OCI-LY7 (cell line): ENCODE measurements at regions not wholly inside any gene's neighbourhood (a gene's known extent, or its start where the extent isn't known, plus 50 kb on each side); places are given as distances from the start of the nearest gene placed in this dataset.

Experiments
- BruUV-seq: library from RNA; stranded (reverse); fragments of 400-500 nt; replicated peaks from 2 replicates; lab custom pipeline; 2021; lab: Mats Ljungman, UMichigan
- CTCF ChIA-PET: fragments of 300-600 bp; sonication (Branson Sonifier 250); formaldehyde crosslinking; loops from one replicate; lab custom pipeline; 2022; ENCODE audit warnings: antibody characterized with exemption; ENCODE audit not compliant: unreplicated experiment; lab: Charles Lee
- POLR2A ChIA-PET: fragments of 300-600 bp; sonication (Branson Sonifier 250); formaldehyde crosslinking; loops from one replicate; lab custom pipeline; 2022; ENCODE audit warnings: antibody characterized with exemption; lab: Charles Lee
- DNase-seq: peaks from one replicate; pipeline ENCODE4 v3.0.0-alpha.2; 2015; ENCODE audit warnings: low spot score
- H2AFZ ChIP-seq: fragments of 200-600 bp; sonication (generic), shearing (Covaris generic); 2 replicates; pipeline ENCODE4 v1.6.1; 2014; ENCODE audit warnings: mild to moderate bottlenecking, antibody characterized with exemption, low read length, moderate library complexity
- H3K27ac ChIP-seq: fragments of 200-600 bp; sonication (generic); 2 replicates; pipeline ENCODE4 v1.5.1; 2014; ENCODE audit warnings: mixed run types, low read depth, mild to moderate bottlenecking, moderate library complexity, low read length, inconsistent platforms; ENCODE audit not compliant: poor library complexity, severe bottlenecking
- H3K36me3 ChIP-seq: fragments of 200-600 bp; sonication (generic); 2 replicates; pipeline ENCODE4 v1.6.1; 2014; ENCODE audit warnings: mild to moderate bottlenecking, antibody characterized with exemption, low read length, moderate library complexity, mixed read lengths; ENCODE audit not compliant: insufficient read depth
- H3K4me1 ChIP-seq: fragments of 200-600 bp; sonication (generic); 2 replicates; pipeline ENCODE4 v1.5.1; 2014; ENCODE audit warnings: mild to moderate bottlenecking, low read length; ENCODE audit not compliant: insufficient read depth, poor library complexity, severe bottlenecking
- H3K4me2 ChIP-seq: fragments of 200-600 bp; sonication (generic); 2 replicates; pipeline ENCODE4 v1.6.1; 2014; ENCODE audit warnings: mild to moderate bottlenecking, low read length
- H3K4me3 ChIP-seq: fragments of 200-600 bp; sonication (generic); 2 replicates; pipeline ENCODE4 v1.5.1; 2014; ENCODE audit warnings: mild to moderate bottlenecking, low read depth, low read length; ENCODE audit not compliant: poor library complexity, severe bottlenecking
- H3K79me2 ChIP-seq: fragments of 200-600 bp; sonication (generic); 2 replicates; pipeline ENCODE4 v1.6.1; 2016; ENCODE audit warnings: low read depth, mild to moderate bottlenecking, low read length, moderate library complexity, mixed read lengths; ENCODE audit not compliant: insufficient read depth
- H3K9me2 ChIP-seq: fragments of 200-600 bp; sonication (generic); 2 replicates; pipeline ENCODE4 v1.6.1; 2016; ENCODE audit warnings: mild to moderate bottlenecking, low read length, mixed read lengths; ENCODE audit not compliant: insufficient read depth
- H3K9me3 ChIP-seq: fragments of 200-600 bp; sonication (generic); 2 replicates; pipeline ENCODE4 v1.6.1; 2014; ENCODE audit warnings: mild to moderate bottlenecking, mixed run types, low read length, mixed read lengths
- H4K20me1 ChIP-seq: fragments of 200-600 bp; sonication (generic); 2 replicates; pipeline ENCODE4 v1.6.1; 2014; ENCODE audit warnings: mild to moderate bottlenecking, antibody characterized with exemption, low read length, moderate library complexity, mixed read lengths; ENCODE audit not compliant: insufficient read depth
- EZH2phosphoT487 ChIP-seq: fragments of 200-600 bp; sonication (generic); IDR thresholded peaks from 2 replicates; pipeline ENCODE4 v1.6.1; 2018; ENCODE audit warnings: low read depth, borderline replicate concordance, mild to moderate bottlenecking, mixed run types, antibody characterized with exemption, low read length, moderate library complexity, mixed read lengths
- intact Hi-C: fragments of 100-400 bp; cut with micrococcal nuclease; formaldehyde crosslinking; loops from one replicate; pipeline ENCODE4 v1.10.0; 2022; ENCODE audit not compliant: unreplicated experiment
- TF ChIP-seq, protein P1 (sequence below): fragments of 200-600 bp; sonication (generic); conservative IDR thresholded peaks from 2 replicates; pipeline ENCODE4 v1.5.1; 2014; ENCODE audit warnings: mild to moderate bottlenecking, antibody characterized with exemption, low read length, moderate library complexity, mixed read lengths

DNA sequence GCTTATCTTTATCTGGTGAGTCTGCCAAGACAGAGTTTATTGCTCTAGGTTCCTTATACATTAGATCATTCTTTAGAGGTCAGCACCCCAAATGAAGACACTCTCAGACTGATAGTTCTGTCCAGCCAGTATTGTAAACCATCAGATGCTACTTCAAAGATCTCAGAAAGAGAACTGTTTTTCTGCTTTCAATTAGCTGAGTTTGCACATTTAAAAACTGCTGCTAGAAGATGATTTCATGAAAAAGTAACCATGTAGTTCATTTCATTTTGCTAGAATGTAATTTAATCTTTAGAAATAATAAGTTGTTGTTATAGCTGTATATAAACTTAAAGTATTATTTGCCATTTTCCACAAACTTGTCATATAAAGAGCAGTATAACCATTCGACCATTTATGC is 344.5 kb upstream of the ATP5MC3 start:
- no peaks in the 10 kb centered on the region for H3K4me1 ChIP-seq
- H3K4me3 ChIP-seq = no peak overlapping the region
- no peak for DNase-seq
- H4K20me1 ChIP-seq = no peaks in the 10 kb centered on the region
- no peaks in the 10 kb centered on the region for H3K36me3 ChIP-seq
- no peak overlapping the region for H3K27ac ChIP-seq
- H3K79me2 ChIP-seq = no peaks in the 10 kb centered on the region
- no peaks in the 10 kb centered on the region for H3K9me2 ChIP-seq
- intact Hi-C loops = no loop called here
- no peak overlapping the region for H2AFZ ChIP-seq
- H3K9me3 ChIP-seq = no peaks in the 10 kb centered on the region
- BruUV-seq = no TSS peak
- H3K4me2 ChIP-seq = no peak overlapping the region
- TF ChIP-seq, protein P1, sequence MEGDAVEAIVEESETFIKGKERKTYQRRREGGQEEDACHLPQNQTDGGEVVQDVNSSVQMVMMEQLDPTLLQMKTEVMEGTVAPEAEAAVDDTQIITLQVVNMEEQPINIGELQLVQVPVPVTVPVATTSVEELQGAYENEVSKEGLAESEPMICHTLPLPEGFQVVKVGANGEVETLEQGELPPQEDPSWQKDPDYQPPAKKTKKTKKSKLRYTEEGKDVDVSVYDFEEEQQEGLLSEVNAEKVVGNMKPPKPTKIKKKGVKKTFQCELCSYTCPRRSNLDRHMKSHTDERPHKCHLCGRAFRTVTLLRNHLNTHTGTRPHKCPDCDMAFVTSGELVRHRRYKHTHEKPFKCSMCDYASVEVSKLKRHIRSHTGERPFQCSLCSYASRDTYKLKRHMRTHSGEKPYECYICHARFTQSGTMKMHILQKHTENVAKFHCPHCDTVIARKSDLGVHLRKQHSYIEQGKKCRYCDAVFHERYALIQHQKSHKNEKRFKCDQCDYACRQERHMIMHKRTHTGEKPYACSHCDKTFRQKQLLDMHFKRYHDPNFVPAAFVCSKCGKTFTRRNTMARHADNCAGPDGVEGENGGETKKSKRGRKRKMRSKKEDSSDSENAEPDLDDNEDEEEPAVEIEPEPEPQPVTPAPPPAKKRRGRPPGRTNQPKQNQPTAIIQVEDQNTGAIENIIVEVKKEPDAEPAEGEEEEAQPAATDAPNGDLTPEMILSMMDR = no peak
- no peak for TF ChIP-seq EZH2phosphoT487
- CTCF ChIA-PET = no interaction called here
- POLR2A ChIA-PET = no interaction called here

DNA sequence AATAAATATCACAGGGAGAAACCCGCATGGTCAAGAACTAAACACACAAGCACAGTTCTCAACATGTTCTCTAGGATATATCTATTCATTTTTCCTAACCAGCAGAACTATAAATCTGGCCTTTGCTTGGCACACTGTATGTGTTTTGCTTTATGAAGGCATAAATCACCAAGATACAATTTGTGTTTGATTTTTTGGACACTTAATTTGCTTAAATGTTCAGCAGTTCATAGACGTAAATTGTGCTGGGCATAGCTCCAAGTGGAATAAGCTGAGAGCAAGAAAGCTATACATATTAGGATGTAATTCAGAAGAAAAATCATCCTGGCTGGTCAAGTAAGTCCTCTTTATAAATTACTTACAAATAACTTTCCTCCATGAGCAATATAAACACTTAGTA is 341.5 kb upstream of the ATP5MC3 start:
- H3K36me3 ChIP-seq = no peaks in the 10 kb centered on the region
- H3K79me2 ChIP-seq = no peaks in the 10 kb centered on the region
- intact Hi-C loops = no loop called here
- H2AFZ ChIP-seq = no peak overlapping the region
- no peak for TF ChIP-seq EZH2phosphoT487
- H3K27ac ChIP-seq = no peak overlapping the region
- H3K9me2 ChIP-seq = no peaks in the 10 kb centered on the region
- H3K4me3 ChIP-seq = no peak overlapping the region
- H3K9me3 ChIP-seq = no peaks in the 10 kb centered on the region
- H3K4me2 ChIP-seq = no peak overlapping the region
- ChIA-PET POLR2A (interaction anchor here (1.1 kb wide), 1 partner anchor 22 kb away, joined by 3 read pairs; no protein-coding TSS in a partner anchor), CTCF (no interaction called here)
- no TSS peak for BruUV-seq
- no peaks in the 10 kb centered on the region for H4K20me1 ChIP-seq
- DNase-seq = no peak
- no peaks in the 10 kb centered on the region for H3K4me1 ChIP-seq

DNA sequence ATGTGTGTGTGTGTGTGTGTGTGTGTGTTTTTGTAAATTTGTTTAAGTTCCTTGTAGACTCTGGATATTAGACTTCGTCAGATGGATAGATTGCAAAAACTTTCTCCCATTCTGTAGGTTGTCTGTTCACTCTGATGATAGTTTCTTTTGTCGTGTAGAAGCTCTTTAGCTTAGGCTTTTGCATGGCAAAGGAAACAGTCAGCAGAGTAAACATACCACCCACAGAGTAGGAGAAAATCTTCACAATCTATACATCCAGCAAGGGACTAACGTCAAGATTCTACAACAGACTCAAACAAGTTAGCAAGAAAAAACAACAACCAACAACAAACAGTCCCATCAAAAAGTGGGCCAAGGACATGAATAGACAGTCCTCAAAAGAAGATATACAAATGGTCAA is 336.7 kb upstream of the ATP5MC3 start:
- Histone ChIP-seq H2AFZ (no peak overlapping the region), H3K4me2 (no peak overlapping the region), H3K36me3 (no peaks in the 10 kb centered on the region), H3K4me1 (no peaks in the 10 kb centered on the region), H3K9me3 (no peaks in the 10 kb centered on the region), H3K4me3 (no peak overlapping the region), H4K20me1 (no peaks in the 10 kb centered on the region), H3K27ac (no peak overlapping the region), H3K79me2 (no peaks in the 10 kb centered on the region), H3K9me2 (no peaks in the 10 kb centered on the region)
- DNase-seq = no peak
- TF ChIP-seq, protein P1 = no peak
- TF ChIP-seq EZH2phosphoT487 = no peak
- no TSS peak for BruUV-seq
- ChIA-PET CTCF (no interaction called here), POLR2A (no interaction called here)
- intact Hi-C loops = no loop called here
